ENCODE measurements at regions not wholly inside any gene's neighbourhood (a gene's known extent, or its start where the extent isn't known, plus 50 kb on each side); places are given as distances from the start of the nearest gene placed in this dataset.

DNA sequence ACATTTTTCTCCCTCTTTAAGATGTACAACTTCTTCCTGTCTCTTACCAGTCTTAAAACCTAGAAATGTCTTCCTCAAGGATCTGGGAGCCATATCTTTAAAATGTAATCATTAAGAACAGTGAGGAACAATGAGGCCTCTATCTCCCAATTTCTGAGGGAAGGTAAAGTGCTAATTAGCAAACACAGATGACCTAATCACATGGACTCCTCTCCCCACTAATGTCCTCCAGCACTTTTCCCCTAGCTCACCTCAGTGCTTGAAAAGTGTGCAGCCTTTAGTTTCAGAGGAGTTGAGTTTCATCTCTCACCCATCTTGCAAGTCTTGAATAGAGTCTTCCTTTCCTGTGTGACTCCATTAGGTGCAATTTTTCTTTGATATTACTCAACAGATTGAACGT is 771.0 kb downstream of the PDCD6IP start:
- FAIRE-seq (no peak), ATAC-seq (no peak), DNase-seq (ENCODE audit: low read depth, low spot score) (no peak)
- Histone ChIP-seq H3K9me3 (replicated peaks; ENCODE audit: control insufficient read depth, insufficient read depth, low read length) (no peaks in the 10 kb centered on the region), H3K9ac (ENCODE audit: control insufficient read depth, insufficient read depth, low read length) (no peak overlapping the region), H3K27ac (ENCODE audit: control insufficient read depth, insufficient read depth) (no peak overlapping the region), H3K4me2 (ENCODE audit: control insufficient read depth, insufficient read depth) (no peak overlapping the region), H3K79me2 (ENCODE audit: control insufficient read depth, insufficient read depth, low read length) (no peaks in the 10 kb centered on the region), H2AFZ (ENCODE audit: control insufficient read depth, low read depth, low read length) (no peak overlapping the region), H4K20me1 (ENCODE audit: control insufficient read depth, insufficient read depth) (no peaks in the 10 kb centered on the region), H3K4me1 (ENCODE audit: control insufficient read depth, insufficient read depth, low read length) (no peaks in the 10 kb centered on the region), H3K27me3 (replicated peaks in 1 of 2; ENCODE audit: control insufficient read depth in 2 of 2, insufficient read depth in 2 of 2, low read length in 1 of 2) (no peaks in the 10 kb centered on the region), H3K4me3 (no peak overlapping the region), H3K36me3 (ENCODE audit: control insufficient read depth in 2 of 2, insufficient read depth in 2 of 2, low read length in 1 of 2) (no peaks in the 10 kb centered on the region)
- 0% methylated on average over 1 of the region's 1 CpG for WGBS (ENCODE audit: insufficient coverage, insufficient replicate concordance, low lambda C conversion rate, missing lambda C conversion rate)
- TF ChIP-seq TARDBP (IDR thresholded peaks at IDR 0.05; ENCODE audit: borderline replicate concordance) (no peak), BACH1 (IDR thresholded peaks at IDR 0.05; ENCODE audit: borderline replicate concordance) (no peak), ZNF207 (IDR thresholded peaks at IDR 0.05; ENCODE audit: borderline replicate concordance) (no peak), NR2C2 (IDR thresholded peaks at IDR 0.05; ENCODE audit: borderline replicate concordance, control insufficient read depth, insufficient read length, low read depth) (no peak), ZSCAN29 (IDR thresholded peaks at IDR 0.05) (no peak), TCF7 (IDR thresholded peaks at IDR 0.05; ENCODE audit: borderline replicate concordance) (no peak), HDAC2 (IDR thresholded peaks at IDR 0.05) (no peak), CREB1 (IDR thresholded peaks at IDR 0.05; ENCODE audit: low read depth) (no peak), TAF1 (IDR thresholded peaks at IDR 0.05; ENCODE audit: borderline replicate concordance, low read depth, low read length) (no peak), BHLHE40 (IDR thresholded peaks at IDR 0.05; ENCODE audit: borderline replicate concordance in 1 of 2, low read depth in 2 of 2, low read length in 1 of 2) (no peak), ATF7 (IDR thresholded peaks at IDR 0.05; ENCODE audit: low read depth) (no peak), RCOR1 (conservative IDR thresholded peaks at IDR 0.05; ENCODE audit: low read depth, low read length) (no peak), CBFB (IDR thresholded peaks at IDR 0.05; ENCODE audit: low read depth) (no peak)
- TF ChIP-seq, protein P1, sequence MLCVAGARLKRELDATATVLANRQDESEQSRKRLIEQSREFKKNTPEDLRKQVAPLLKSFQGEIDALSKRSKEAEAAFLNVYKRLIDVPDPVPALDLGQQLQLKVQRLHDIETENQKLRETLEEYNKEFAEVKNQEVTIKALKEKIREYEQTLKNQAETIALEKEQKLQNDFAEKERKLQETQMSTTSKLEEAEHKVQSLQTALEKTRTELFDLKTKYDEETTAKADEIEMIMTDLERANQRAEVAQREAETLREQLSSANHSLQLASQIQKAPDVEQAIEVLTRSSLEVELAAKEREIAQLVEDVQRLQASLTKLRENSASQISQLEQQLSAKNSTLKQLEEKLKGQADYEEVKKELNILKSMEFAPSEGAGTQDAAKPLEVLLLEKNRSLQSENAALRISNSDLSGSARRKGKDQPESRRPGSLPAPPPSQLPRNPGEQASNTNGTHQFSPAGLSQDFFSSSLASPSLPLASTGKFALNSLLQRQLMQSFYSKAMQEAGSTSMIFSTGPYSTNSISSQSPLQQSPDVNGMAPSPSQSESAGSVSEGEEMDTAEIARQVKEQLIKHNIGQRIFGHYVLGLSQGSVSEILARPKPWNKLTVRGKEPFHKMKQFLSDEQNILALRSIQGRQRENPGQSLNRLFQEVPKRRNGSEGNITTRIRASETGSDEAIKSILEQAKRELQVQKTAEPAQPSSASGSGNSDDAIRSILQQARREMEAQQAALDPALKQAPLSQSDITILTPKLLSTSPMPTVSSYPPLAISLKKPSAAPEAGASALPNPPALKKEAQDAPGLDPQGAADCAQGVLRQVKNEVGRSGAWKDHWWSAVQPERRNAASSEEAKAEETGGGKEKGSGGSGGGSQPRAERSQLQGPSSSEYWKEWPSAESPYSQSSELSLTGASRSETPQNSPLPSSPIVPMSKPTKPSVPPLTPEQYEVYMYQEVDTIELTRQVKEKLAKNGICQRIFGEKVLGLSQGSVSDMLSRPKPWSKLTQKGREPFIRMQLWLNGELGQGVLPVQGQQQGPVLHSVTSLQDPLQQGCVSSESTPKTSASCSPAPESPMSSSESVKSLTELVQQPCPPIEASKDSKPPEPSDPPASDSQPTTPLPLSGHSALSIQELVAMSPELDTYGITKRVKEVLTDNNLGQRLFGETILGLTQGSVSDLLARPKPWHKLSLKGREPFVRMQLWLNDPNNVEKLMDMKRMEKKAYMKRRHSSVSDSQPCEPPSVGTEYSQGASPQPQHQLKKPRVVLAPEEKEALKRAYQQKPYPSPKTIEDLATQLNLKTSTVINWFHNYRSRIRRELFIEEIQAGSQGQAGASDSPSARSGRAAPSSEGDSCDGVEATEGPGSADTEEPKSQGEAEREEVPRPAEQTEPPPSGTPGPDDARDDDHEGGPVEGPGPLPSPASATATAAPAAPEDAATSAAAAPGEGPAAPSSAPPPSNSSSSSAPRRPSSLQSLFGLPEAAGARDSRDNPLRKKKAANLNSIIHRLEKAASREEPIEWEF (IDR thresholded peaks at IDR 0.05; ENCODE audit: insufficient replicate concordance, low read depth, low read length): no peak
- SMC1A ChIA-PET (ENCODE audit: uncharacterized antibody, unreplicated experiment): no interaction called here
- in situ Hi-C loops (cut with MboI) (no loop called here), intact Hi-C loops (cut with micrococcal nuclease; ENCODE audit: unreplicated experiment) (no loop called here)
- POLR2A ChIA-PET: no interaction called here
- RAD21 ChIA-PET (ENCODE audit: unreplicated experiment): no interaction called here
- BruUV-seq (replicated peaks): no TSS peak
- CTCF ChIA-PET: no interaction called here
